Thoracic aorta (tissue), 2 donors: ENCODE measurements at regions not wholly inside any gene's neighbourhood (a gene's known extent, or its start where the extent isn't known, plus 50 kb on each side); places are given as distances from the start of the nearest gene placed in this dataset.

Experiments
- ATAC-seq: fragments of 150-250 bp; one replicate; pipeline ENCODE4 v1.8.0; 2017; ENCODE audit warnings: low read depth; ENCODE audit not compliant: insufficient number of reproducible peaks, low FRiP score
- DNase-seq: peaks from one replicate; pipeline ENCODE4 v3.0.0-alpha.2; 2020; ENCODE audit warnings: low spot score
- H3K27ac ChIP-seq, 2 donors: fragments of 200-600 bp; sonication (generic); 1 replicate in 1 of 2; 2 replicates in 1 of 2; pipeline ENCODE4 v1.5.1; 2016; ENCODE audit warnings: mild to moderate bottlenecking in 2 of 2, moderate library complexity in 2 of 2
- H3K27me3 ChIP-seq: fragments of 200-600 bp; sonication (generic); replicated peaks from 2 replicates; pipeline ENCODE4 v1.6.0; 2016; ENCODE audit warnings: mild to moderate bottlenecking; ENCODE audit not compliant: insufficient read depth
- H3K36me3 ChIP-seq: fragments of 200-600 bp; sonication (generic); one replicate; pipeline ENCODE4 v1.5.1; 2016
- H3K4me1 ChIP-seq, 2 donors: fragments of 200-600 bp; sonication (generic); 1 replicate in 1 of 2; 2 replicates in 1 of 2; pipeline versions ENCODE4 v1.5.1 to v1.6.0; 2016; ENCODE audit warnings: low read depth in 2 of 2, mild to moderate bottlenecking in 1 of 2; ENCODE audit not compliant: control insufficient read depth in 1 of 2
- H3K4me3 ChIP-seq: fragments of 200-600 bp; sonication (generic); 2 replicates; pipeline ENCODE4 v1.5.1; 2016; ENCODE audit warnings: mild to moderate bottlenecking
- H3K9me3 ChIP-seq: fragments of 200-600 bp; sonication (generic); 2 replicates; pipeline ENCODE4 v1.5.1; 2016
- TF ChIP-seq, protein P1 (sequence below): fragments of 200-600 bp; sonication (generic); IDR thresholded peaks from one replicate; pipeline ENCODE4 v1.5.1; 2019; ENCODE audit warnings: antibody characterized with exemption

DNA sequence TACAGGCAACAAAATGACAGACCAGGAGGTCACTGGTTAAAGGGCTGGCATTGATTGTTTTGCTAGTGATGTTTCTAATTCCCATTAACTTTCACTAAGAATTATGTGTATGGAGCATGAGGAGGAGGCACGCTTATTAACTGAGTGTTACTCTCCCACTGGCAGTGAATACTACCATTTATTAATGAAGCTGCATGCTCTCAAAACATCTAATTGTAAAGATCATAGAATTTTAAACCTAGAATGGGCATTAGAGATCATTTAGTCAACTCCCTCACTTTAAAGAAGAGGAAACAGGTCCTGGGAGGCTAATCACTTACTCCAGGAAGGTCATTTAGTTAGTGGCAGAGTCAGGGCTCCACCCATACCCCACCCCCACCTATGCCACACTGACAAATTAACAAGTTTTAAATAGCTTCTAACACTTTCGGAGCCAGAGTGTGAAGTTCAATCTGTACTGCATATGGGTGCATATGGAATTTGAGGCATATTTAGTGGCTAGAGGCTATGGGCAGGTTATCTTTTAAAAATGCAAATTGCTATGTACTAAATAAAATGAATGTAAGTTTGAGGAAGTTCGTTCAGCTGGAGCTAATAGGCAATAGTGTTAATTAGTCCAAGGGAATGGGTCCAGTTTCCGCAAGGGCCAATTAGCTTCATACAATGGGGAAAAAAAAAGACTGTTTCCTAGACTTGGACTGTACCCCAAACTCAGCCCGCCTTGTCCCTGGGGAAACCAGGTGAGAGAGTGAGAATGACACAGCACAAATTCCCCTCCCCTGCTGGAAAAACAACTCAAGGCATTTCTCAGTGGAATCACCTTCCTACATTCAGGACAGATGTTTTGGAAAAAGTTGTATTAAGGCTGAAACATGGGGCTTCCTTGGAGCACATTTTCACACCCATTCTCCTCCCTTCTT lies 178.8 kb downstream of the ICOS start:
- DNase-seq: no peak
- no peak overlapping the region for H3K27ac ChIP-seq
- ATAC-seq: no peak

DNA sequence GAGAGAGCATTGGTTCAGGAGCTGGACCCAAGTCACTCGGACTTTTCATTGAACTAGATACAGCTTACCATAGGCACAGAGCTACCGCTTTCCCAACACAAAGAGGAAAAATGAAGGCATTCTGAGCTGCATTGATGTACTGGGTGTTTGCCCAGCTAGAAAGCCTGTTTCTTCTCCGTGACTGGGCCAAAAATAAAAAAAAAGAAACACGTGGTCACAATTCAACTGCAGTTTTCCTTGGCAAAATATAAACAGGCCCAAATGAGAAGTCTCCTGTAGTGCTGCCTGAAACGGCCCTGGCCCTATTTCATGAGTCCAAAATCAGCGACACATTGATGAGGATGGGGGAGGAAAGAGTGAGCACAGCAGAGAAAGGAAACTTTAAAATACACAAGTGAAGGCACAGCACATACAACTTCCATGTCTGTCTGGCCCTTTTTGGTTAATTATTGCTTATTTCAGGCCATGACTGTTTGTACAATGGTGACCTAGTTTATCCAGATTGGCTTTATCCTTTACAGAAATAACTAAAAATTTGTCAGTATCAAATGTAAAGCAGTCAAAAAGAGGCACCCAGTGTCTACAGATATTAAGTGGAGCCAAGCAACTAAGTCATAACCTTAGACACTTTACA lies 179.7 kb downstream of the ICOS start:
- Histone ChIP-seq H3K27ac (peak overlapping the region in 1 of 2 donors; percentile 19), H3K27me3 (no peaks in the 10 kb centered on the region), H3K4me3 (no peak overlapping the region), H3K36me3 (no peaks in the 10 kb centered on the region), H3K9me3 (no peaks in the 10 kb centered on the region), H3K4me1 (peaks cover 6 to 35% of the 10 kb centered on the region in 2 donors)
- TF ChIP-seq, protein P1, sequence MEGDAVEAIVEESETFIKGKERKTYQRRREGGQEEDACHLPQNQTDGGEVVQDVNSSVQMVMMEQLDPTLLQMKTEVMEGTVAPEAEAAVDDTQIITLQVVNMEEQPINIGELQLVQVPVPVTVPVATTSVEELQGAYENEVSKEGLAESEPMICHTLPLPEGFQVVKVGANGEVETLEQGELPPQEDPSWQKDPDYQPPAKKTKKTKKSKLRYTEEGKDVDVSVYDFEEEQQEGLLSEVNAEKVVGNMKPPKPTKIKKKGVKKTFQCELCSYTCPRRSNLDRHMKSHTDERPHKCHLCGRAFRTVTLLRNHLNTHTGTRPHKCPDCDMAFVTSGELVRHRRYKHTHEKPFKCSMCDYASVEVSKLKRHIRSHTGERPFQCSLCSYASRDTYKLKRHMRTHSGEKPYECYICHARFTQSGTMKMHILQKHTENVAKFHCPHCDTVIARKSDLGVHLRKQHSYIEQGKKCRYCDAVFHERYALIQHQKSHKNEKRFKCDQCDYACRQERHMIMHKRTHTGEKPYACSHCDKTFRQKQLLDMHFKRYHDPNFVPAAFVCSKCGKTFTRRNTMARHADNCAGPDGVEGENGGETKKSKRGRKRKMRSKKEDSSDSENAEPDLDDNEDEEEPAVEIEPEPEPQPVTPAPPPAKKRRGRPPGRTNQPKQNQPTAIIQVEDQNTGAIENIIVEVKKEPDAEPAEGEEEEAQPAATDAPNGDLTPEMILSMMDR: no peak
- DNase-seq (no peak), ATAC-seq (peak; percentile 61)

More for the DNA sequence above, 178.8 kb downstream of the ICOS start:
- no peaks in the 10 kb centered on the region for H3K36me3 ChIP-seq
- peaks cover 15 to 44% of the 10 kb centered on the region in 2 donors for H3K4me1 ChIP-seq
- TF ChIP-seq, protein P1: no peak
- no peaks in the 10 kb centered on the region for H3K9me3 ChIP-seq
- H3K27me3 ChIP-seq: no peaks in the 10 kb centered on the region
- H3K4me3 ChIP-seq: no peak overlapping the region

DNA sequence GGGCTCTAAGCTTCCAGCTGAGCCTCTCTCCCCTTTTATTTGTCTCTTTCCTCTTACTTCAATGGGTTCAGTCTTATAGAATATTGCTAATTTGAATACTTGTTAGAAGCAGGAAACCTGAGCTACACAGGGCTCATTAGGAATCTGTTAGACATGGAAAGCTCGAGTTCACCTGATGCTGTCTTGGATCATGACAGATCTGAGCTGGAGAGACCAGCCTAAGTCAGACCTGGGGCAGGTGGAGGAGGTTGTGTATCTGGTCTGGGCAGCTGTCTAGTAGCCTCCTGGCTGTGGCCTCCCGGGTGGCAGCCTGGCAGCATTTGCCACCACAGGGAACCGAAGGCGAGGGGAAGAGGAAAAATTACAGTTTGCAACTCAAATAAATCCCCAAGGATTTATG lies 185.9 kb downstream of the ICOS start:
- H3K27me3 ChIP-seq: no peaks in the 10 kb centered on the region
- no peak overlapping the region for H3K27ac ChIP-seq
- DNase-seq (no peak), ATAC-seq (no peak)
- peaks cover 0 to 4% of the 10 kb centered on the region in 2 donors for H3K4me1 ChIP-seq
- H3K36me3 ChIP-seq: no peaks in the 10 kb centered on the region
- no peaks in the 10 kb centered on the region for H3K9me3 ChIP-seq
- H3K4me3 ChIP-seq: no peak overlapping the region
- TF ChIP-seq, protein P1: no peak

DNA sequence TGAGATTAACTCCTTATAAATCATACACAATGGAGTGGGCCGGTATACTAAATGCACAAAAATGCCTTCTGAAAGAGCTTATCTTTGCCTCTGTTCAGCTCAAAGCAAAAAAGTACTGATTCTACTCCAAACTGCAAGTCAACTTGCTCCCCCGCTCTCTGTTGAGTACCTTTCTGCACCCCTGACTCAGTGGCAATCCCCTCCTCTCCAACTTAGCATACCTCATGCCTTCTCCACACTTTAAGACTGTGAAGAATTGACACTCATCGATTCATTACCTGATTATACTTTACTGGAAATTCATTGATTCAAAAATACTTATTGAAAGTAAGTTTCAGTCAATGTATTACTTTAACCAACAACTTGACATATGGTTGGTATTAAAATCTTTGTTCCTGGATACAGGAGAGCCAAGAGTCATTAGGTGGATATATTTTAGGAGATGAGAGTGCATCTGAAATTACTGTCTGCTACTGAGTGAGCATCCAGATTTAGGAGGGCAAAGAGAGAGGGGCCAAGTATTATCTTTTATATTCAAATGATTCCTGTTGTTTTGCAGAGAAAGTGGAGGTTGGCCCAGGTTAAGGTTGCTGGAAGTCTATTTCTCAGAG lies 187.7 kb downstream of the ICOS start:
- Histone ChIP-seq H3K4me3 (no peak overlapping the region), H3K36me3 (no peaks in the 10 kb centered on the region), H3K9me3 (no peaks in the 10 kb centered on the region), H3K27me3 (no peaks in the 10 kb centered on the region), H3K27ac (no peak overlapping the region), H3K4me1 (no peaks in the 10 kb centered on the region)
- ATAC-seq: no peak
- DNase-seq: no peak
- TF ChIP-seq, protein P1: no peak

DNA sequence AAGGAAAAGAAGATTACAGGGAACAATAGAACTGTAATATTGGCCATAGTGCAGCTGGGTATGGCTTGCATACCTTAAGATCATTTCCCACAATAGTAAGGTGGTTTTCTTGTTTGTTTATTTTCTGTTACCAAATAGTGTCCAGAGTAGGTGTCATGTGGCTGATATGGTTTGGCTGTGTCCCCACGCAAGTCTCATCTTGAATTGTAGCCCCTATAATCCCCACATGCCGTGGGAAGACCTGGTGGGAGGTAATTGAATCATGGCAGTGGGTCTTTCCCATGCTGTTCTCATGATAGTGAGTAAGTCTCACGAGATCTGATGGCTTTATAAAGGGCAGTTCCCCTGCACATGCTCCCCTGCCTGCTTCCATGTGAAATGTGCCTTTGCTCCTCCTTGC lies 190.1 kb downstream of the ICOS start:
- H3K9me3 ChIP-seq: no peaks in the 10 kb centered on the region
- H3K4me3 ChIP-seq: no peak overlapping the region
- DNase-seq: no peak
- H3K27ac ChIP-seq: no peak overlapping the region
- H3K27me3 ChIP-seq: no peaks in the 10 kb centered on the region
- no peaks in the 10 kb centered on the region for H3K36me3 ChIP-seq
- no peaks in the 10 kb centered on the region for H3K4me1 ChIP-seq
- TF ChIP-seq, protein P1: no peak
- no peak for ATAC-seq
